OCI-LY7 (cell line): ENCODE measurements at regions not wholly inside any gene's neighbourhood (a gene's known extent, or its start where the extent isn't known, plus 50 kb on each side); places are given as distances from the start of the nearest gene placed in this dataset.

Experiments
- EZH2phosphoT487 ChIP-seq: fragments of 200-600 bp; sonication (generic); IDR thresholded peaks from 2 replicates; pipeline ENCODE4 v1.6.1; 2018; ENCODE audit warnings: low read depth, borderline replicate concordance, mild to moderate bottlenecking, mixed run types, antibody characterized with exemption, low read length, moderate library complexity, mixed read lengths
- TF ChIP-seq, protein P1 (sequence below): fragments of 200-600 bp; sonication (generic); conservative IDR thresholded peaks from 2 replicates; pipeline ENCODE4 v1.5.1; 2014; ENCODE audit warnings: mild to moderate bottlenecking, antibody characterized with exemption, low read length, moderate library complexity, mixed read lengths

DNA sequence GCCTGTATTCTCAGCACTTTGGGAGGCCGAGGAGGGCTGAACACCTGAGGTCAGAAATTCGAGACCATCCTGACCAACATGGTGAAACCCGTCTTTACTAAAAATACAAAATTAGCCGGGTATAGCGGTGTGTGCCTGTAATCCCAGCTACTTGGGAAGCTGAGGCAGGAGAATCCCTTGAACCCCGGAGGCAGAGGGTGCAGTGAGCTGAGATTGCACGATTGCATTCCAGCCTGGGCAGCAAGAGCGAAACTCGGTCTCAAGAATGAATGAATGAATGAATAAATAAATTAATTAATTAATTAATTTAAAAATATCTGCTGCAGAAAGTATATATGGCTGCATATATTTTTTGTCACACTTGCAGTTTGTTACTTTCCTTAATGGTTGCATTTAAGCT is 781.8 kb downstream of the DNAJB9 start:
- TF ChIP-seq, protein P1, sequence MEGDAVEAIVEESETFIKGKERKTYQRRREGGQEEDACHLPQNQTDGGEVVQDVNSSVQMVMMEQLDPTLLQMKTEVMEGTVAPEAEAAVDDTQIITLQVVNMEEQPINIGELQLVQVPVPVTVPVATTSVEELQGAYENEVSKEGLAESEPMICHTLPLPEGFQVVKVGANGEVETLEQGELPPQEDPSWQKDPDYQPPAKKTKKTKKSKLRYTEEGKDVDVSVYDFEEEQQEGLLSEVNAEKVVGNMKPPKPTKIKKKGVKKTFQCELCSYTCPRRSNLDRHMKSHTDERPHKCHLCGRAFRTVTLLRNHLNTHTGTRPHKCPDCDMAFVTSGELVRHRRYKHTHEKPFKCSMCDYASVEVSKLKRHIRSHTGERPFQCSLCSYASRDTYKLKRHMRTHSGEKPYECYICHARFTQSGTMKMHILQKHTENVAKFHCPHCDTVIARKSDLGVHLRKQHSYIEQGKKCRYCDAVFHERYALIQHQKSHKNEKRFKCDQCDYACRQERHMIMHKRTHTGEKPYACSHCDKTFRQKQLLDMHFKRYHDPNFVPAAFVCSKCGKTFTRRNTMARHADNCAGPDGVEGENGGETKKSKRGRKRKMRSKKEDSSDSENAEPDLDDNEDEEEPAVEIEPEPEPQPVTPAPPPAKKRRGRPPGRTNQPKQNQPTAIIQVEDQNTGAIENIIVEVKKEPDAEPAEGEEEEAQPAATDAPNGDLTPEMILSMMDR: no peak
- no peak for TF ChIP-seq EZH2phosphoT487
